ENCODE measurements at regions not wholly inside any gene's neighbourhood (a gene's known extent, or its start where the extent isn't known, plus 50 kb on each side); places are given as distances from the start of the nearest gene placed in this dataset.
A peak's percentile ranks its signal among the peaks of the same experiment; 100 is the strongest.

- Histone ChIP-seq H3K4me1 (ENCODE audit: low read depth) (no peaks in the 10 kb centered on the region), H3K27me3 (no peaks in the 10 kb centered on the region), H3K36me3 (no peaks in the 10 kb centered on the region), H3K9me3 (ENCODE audit: low read depth) (no peaks in the 10 kb centered on the region), H3K27ac (no peak overlapping the region), H3K4me3 (no peak overlapping the region)
- DNase-seq (ENCODE audit: low read depth in 1 of 2, low spot score in 1 of 2), result peak; percentile 30 to 39
- no peak for TF ChIP-seq CTCF (IDR thresholded peaks at IDR 0.05; ENCODE audit: low read depth, low read length)
These were observed 90.5 kb upstream of the MBOAT1 start for GRCh38 chr6:20302702-20303251.

GRCh38 chr6:20306491-20306890 is 94.2 kb upstream of the MBOAT1 start:
- H3K36me3 ChIP-seq, result no peaks in the 10 kb centered on the region
- H3K9me3 ChIP-seq (ENCODE audit: low read depth), result no peaks in the 10 kb centered on the region
- H3K4me3 ChIP-seq, result no peak overlapping the region
- TF ChIP-seq CTCF (IDR thresholded peaks at IDR 0.05; ENCODE audit: low read depth, low read length), result no peak
- H3K27ac ChIP-seq, result no peak overlapping the region
- no peaks in the 10 kb centered on the region for H3K4me1 ChIP-seq (ENCODE audit: low read depth)
- H3K27me3 ChIP-seq, result no peaks in the 10 kb centered on the region
- no peak for DNase-seq (ENCODE audit: low read depth in 1 of 2, low spot score in 1 of 2)

- H3K27me3 ChIP-seq, result no peaks in the 10 kb centered on the region
- DNase-seq (ENCODE audit: low read depth in 1 of 2, low spot score in 1 of 2), result no peak
- TF ChIP-seq CTCF (IDR thresholded peaks at IDR 0.05; ENCODE audit: low read depth, low read length), result no peak
- no peak overlapping the region for H3K4me3 ChIP-seq
- no peaks in the 10 kb centered on the region for H3K36me3 ChIP-seq
- no peaks in the 10 kb centered on the region for H3K4me1 ChIP-seq (ENCODE audit: low read depth)
- no peak overlapping the region for H3K27ac ChIP-seq
- H3K9me3 ChIP-seq (ENCODE audit: low read depth), result no peaks in the 10 kb centered on the region
These were observed 92.5 kb upstream of the E2F3 start for GRCh38 chr6:20309186-20309585.

- H3K27me3 ChIP-seq, result no peaks in the 10 kb centered on the region
- no peaks in the 10 kb centered on the region for H3K9me3 ChIP-seq (ENCODE audit: low read depth)
- TF ChIP-seq CTCF (IDR thresholded peaks at IDR 0.05; ENCODE audit: low read depth, low read length), result no peak
- H3K36me3 ChIP-seq, result no peaks in the 10 kb centered on the region
- no peak overlapping the region for H3K27ac ChIP-seq
- no peak for DNase-seq (ENCODE audit: low read depth in 1 of 2, low spot score in 1 of 2)
- H3K4me1 ChIP-seq (ENCODE audit: low read depth), result no peaks in the 10 kb centered on the region
- no peak overlapping the region for H3K4me3 ChIP-seq
These were observed 91.5 kb upstream of the E2F3 start for GRCh38 chr6:20310185-20310584.

GRCh38 chr6:20312606-20313005 is 89.1 kb upstream of the E2F3 start:
- no peak for DNase-seq (ENCODE audit: low read depth in 1 of 2, low spot score in 1 of 2)
- H3K27ac ChIP-seq, result no peak overlapping the region
- H3K4me1 ChIP-seq (ENCODE audit: low read depth), result no peaks in the 10 kb centered on the region
- H3K9me3 ChIP-seq (ENCODE audit: low read depth), result no peaks in the 10 kb centered on the region
- no peak for TF ChIP-seq CTCF (IDR thresholded peaks at IDR 0.05; ENCODE audit: low read depth, low read length)
- no peaks in the 10 kb centered on the region for H3K36me3 ChIP-seq
- no peak overlapping the region for H3K4me3 ChIP-seq
- H3K27me3 ChIP-seq, result no peaks in the 10 kb centered on the region

- H3K4me3 ChIP-seq, result no peak overlapping the region
- no peak for TF ChIP-seq CTCF (IDR thresholded peaks at IDR 0.05; ENCODE audit: low read depth, low read length)
These were observed 88.6 kb upstream of the E2F3 start for GRCh38 chr6:20313051-20313450.

More at GRCh38 chr6:20313051-20313450, 88.6 kb upstream of the E2F3 start:
- H3K9me3 ChIP-seq (ENCODE audit: low read depth), result no peaks in the 10 kb centered on the region
- no peak overlapping the region for H3K27ac ChIP-seq
- H3K36me3 ChIP-seq, result no peaks in the 10 kb centered on the region
- no peaks in the 10 kb centered on the region for H3K4me1 ChIP-seq (ENCODE audit: low read depth)
- no peak for DNase-seq (ENCODE audit: low read depth in 1 of 2, low spot score in 1 of 2)
- H3K27me3 ChIP-seq, result no peaks in the 10 kb centered on the region
